NCI-H1436 (cell line): ENCODE measurements at regions not wholly inside any gene's neighbourhood (a gene's known extent, or its start where the extent isn't known, plus 50 kb on each side); places are given as distances from the start of the nearest gene placed in this dataset.
"Not testable (repeated sequence)": the region's sequence is repeated elsewhere in the genome, so short reads cannot be mapped to it uniquely, and the experiment has no call there.

Experiments
- DNase-seq: peaks from one replicate; lab custom pipeline; 2025; lab: John Stamatoyannopoulos, UW

DNA sequence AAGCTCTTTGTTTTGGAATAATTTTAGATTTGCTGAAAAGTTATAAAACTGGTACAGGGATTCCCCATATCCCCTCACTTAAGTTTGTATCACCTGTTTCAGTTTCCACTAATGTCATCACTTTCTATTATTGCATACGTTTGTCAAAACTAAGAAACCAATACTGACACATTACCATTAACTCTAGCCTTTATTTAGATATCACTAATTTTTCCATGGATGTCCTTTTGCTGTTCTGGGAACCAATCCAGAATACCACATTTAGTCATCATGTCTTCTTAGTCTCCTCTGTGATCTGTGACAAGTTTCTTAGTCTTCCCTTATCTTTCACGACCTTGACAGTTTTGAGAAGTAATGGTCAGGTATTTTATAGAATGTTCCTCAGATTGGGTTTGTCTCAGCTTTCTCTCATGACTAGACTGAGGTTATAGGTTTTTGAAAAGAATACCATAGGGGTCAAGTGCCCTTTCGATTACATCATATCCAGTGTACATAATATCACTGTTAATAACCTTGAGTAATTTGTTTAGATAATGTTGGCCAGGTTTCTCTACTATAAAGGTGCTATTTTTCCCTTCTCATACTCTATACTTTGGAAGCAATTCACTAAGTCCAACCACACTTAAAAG, 51.9 kb upstream of the NMUR2 start:
- DNase-seq, result no peak

DNA sequence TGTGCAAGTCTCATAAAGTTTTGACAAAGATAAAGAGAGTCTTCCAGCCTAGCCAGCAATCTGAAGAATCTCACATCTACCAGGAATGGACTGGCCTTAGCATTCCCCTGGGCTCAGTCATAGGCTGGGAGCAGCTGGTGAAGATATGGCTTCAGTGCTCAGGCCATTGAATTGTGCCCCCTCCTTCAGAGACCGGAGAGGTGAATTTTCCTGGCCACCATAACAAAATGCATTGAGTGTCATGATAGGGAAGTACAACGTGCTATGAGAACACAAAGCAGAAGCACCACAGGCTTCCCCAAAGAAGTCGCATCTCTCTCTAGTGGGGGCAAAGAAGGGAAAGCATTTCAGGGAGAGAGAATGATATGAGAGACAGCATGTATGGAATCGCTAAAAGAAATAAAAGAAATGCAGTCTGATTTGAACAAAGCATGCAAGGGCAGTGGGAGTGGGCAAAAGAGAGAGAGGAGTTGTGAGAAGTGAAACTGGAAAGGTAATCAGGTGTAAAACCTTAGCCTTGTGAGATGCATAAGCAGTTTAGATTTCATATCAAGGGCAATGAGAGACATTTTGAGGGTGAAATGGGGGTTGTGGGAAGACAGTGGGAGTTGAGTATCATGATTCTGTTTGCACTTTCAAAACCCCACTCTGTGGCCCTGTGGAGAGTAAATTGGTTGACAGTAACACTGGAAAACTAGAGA, 57.1 kb upstream of the NMUR2 start:
- DNase-seq, result no peak

DNA sequence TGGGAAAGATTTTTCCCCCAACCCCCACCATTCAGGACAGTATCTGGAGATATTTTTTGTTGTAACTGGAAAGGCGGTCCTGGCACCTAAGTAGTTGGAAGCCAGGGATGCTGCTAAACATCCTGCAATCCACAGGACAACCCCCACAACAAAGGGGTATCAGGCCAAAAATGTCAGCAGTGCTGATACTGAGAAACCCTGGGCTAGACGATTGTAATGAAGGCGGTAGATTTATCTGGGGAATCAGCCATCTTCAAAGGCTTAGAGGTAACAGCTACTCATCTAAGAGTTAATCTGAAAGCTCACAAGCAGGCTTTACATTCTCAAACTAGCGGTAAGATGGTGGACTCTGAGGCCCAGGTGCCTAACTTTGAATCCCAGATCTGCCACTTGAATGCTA, 59.0 kb upstream of the NMUR2 start:
- no peak for DNase-seq

DNA sequence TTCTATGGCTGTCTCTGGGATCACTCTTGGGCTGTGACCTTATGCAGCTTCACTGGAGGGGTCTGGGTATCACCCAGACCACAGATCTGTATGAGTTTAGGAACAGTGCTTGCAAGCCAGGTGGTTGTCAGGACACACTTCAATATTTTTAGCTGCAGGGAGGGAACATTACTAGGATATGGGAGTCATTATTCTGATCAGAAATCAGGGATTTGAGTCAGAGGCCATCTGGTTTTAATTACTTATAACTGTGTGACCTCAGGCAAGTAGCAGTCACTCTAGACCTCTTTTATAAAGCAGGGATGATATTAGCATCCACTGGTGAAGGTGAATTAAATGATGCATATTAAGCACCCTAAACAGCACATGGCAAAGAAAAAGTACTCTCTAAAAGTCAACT, 60.1 kb upstream of the NMUR2 start:
- DNase-seq, result no peak

DNA sequence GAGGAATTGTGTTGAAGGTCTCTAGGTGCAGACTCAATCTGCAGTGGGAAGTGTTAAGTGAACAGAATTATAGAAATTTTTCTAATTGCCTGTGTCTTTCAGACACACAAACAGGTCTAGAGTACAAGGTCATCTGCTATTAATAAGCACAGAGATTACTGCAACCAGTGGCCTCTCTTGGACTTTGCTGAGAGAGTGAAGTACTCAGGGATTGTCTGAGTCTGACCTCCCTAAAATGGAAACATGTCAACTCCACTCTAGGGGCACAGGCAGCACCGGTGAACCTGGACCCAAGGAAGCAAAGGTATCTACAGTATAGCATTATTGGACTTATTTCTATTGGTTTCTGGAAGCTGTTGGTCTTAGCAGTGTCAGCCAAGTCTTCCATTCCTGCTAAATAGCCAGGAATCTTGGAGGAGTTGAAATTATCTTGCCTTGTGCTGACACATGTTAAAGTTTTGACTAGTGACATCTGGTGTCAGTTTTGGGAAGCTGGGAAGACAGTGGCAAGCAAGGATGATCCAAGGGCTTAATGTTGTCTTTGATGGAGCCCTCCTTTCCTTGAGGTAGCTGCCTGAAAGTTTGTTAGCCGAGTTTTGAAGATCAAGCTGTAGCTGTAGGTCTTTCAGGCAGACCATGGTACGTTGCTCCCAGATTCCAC, 61.1 kb upstream of the NMUR2 start:
- no peak for DNase-seq

DNA sequence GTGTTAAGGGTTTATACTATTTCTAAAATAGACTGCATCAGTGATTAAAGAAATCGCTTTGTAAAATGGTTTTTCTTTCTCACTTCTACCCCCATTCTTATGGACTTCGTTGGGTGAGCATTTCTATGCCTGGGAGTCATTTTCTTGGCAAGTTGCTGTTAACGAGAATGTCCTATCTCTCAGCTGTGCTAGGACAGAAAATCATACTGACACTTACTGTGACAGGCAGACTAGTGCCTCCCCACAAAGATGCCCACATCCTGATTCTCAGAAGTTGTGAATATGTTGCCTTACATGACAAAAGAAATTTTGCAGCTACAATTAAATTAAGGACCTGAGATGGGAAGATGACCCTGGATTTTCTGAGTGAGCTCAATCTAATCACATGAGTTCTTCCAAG, 65.1 kb upstream of the NMUR2 start:
- no peak for DNase-seq

DNA sequence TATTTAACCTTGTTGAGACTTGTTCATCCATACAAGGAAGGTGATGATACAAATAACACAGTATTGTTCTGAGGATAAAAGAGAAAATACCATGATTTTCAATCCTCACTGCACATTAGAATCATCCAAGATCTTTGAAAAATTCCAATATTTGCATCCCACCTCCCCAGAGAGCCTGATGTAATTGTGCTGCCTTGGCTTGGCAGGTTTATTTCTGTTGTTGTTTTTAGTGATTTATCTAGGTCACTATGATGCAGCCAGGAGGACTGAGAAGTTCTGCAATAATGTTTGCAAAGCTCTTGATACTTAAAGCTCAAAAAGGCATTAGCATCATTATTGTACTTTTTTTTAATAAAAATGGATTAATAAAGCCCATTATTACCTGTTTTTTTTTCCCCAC, 67.0 kb upstream of the NMUR2 start:
- no peak for DNase-seq

DNA sequence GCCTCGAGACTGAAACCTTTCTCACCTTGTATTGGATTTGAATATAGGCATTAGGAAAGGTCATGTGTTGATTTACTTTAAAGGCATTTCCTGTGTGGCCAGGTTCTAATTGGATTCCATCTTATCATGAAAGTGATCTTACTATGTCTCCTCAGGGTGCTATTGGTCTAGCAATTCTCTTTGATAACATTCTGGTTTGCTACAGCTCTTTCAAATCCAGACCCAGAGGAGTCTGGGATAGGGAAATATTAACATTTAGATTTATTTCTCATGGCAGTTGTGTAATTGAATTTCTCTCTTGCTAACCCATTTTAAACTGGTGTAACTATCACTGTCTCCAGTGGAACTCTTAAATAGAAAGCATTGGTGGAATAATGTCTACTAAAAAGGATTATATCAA, 69.9 kb upstream of the NMUR2 start:
- no peak for DNase-seq

DNA sequence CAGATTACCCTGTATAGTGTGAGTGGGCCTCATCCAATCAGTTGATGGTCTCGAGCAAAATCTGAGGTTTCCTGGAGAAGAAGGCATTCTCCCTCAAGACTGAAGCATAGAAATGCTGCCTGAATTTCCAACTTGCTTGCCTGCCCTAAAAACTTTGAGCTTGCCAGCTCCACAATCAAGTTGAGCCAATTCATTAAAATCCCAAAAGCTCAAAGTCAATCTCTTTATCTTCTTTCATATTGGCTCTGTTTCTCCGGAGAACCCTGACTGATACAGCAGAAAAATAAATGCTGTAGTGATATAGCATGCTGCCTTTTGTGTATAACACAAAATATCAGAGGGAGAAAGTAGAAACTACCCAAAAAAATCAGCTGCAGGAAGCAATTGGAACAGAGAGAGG, 72.5 kb upstream of the NMUR2 start:
- DNase-seq, result no peak

DNA sequence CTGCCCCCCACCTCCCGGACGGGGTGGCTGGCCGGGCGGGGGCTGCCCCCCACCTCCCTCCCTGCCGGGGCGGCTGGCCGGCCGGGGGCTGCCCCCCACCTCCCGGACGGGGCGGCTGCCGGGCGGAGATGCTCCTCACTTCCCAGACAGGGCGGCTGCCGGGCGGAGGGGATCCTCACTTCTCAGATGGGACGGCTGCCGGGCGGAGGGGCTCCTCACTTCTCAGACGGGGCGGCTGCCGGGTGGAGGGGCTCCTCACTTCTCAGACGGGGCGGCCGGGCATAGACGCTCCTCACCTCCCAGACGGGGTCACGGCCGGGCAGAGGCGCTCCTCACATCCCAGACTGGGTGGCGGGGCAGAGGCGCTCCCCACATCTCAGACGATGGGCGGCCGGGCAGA, 74.8 kb upstream of the NMUR2 start:
- not testable (repeated sequence) for DNase-seq

DNA sequence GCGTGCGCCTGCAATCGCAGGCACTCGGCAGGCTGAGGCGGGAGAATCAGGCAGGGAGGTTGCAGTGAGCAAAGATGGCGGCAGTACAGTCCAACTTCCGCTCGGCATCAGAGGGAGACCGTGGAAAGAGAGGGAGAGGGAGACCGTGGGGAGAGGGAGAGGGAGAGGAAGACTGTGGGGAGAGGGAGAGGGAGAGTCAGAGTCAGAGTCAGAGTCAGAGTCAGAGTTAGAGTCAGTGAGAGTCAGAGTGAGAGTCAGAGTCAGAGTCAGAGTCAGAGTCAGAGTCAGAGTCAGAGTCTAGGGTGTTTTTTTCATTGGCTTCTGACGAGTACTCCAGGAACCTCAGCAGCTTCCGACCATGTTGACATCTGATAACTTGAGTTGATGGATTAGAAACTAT, 75.6 kb upstream of the NMUR2 start:
- not testable (repeated sequence) for DNase-seq

DNA sequence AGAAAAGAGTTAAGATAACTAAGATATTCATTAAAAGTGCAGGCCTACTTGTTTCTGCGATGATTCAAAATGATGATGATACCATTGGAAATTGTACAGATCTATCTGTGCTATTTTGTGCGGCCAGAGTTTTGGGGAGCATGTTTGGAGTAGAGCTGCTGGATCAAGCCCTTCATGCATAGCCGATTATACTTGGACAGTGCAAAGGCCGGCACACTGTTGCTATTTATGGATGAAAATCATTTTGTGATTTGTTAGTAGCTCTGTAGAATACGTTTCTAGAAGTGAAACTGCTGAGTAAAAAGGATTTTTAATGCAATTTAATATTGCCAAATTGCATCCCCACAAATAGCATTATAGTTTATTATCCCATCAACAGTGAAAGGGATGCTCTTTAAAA, 82.1 kb upstream of the NMUR2 start:
- DNase-seq, result no peak

DNA sequence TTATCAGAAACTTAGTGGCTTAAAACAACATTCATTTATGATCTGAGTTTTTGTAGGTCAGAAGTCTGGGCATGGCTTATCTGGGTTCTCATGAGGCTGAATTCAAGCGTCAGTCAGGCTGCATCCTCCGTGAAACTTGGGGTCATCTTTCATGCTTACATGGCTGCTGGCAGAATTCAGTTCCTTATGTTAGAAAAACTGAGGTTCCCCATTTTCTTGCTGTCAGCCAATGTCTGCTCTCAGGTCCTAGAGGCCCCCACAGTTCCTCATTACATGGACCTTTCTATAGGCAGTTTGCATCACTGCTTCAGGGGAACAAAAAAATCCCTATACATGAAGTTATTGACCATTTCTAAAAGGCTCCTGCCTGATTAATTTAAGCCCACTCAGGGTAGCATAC, 83.8 kb upstream of the NMUR2 start:
- no peak for DNase-seq

DNA sequence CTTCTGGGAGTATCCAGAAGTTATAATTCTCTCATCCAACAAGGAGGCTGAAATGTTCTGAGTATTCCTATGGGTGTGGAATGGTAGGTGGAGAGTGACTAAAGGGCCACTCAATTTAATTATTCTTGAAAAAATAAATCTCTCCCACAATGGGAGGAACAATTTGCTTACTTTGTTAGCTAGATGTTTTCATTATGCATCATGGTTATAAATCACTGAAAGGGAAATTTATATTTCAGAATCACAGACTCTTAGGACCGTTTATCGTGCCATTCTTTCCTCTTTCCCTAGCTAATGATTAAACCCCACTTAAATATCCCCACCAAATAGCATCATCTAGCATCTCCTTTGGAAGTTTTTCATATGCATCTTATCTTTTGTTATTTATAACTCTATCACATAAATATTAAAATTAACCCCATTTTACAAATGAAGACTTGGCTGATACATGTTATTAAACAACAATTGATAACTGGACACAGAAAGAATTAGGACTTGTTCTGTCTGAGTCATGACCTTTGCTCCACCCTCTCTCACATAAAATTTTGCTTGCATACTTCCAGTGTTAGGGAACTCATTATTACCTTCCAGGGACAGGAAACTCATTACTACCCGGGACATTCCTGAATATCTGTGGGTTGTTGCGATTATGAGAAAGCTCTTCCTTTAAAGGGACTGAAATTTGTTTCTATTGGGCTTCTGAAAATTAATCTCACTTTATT, 94.9 kb upstream of the NMUR2 start:
- no peak for DNase-seq

DNA sequence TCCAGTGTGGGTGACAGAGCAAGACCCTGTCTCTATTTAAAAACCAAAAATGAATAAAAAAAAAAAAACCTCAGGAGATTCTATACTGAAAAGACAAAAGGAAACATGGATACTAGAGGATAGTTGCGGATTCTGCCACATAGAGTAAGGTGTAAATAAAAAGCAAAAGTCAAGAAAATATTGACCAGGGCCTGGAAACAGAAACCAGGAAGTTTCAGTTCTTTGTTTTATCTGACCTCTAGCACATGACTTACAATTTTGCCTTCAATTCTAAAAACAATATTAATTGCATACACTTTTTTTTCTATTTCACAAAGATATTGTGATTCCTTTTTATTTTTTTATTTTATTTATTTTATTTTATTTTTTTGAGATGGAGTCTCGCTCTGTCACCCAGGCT, 96.2 kb upstream of the NMUR2 start:
- no peak for DNase-seq

DNA sequence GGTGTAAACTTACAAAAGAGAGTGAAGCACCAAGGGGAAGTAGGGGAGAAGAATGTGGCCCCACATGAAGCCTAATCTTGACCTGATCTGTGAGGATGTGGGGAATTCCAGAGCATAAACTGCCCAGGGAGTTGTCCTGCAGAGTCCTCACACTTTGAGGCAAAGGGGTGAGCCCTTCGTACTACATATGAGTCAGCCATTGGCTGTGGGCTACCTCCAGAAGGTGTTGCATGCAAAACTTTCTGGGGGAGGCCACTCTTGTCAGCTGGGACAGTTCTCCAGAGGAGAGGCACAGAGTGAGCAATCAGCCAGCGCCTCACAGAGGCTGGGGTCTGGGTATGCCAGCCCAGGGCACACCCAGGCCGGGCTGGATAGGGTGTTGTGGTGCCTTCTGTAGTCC, 98.1 kb upstream of the NMUR2 start:
- DNase-seq, result no peak

DNA sequence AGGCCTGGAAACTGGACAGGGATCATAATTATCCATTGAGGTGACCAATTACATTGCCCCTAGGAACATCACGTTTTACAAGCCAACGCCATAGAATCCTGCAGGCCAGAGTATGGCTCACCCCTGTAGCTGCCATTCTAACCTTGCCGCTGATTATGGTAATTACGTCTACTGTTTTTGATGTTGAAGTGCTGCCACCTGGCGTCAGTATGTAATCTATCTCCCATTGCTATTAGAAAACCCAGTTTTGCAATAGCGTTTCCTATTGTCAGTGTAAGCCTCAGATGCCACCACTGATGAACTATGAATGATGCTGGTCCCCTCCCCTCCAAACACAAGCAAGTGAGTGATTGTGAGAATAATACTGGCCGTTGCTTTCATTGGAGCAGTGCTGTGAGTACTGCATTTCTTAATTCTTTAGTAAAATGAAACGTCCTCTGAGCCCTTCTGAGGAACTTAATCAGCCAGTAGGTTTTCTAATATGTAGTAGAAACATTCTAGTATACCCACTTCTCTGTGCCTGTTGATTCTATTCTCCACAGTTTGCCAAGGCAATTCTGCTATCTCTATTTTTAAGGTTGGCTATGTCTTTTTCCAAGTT, 100.5 kb upstream of the NMUR2 start:
- DNase-seq, result peak; percentile 75

DNA sequence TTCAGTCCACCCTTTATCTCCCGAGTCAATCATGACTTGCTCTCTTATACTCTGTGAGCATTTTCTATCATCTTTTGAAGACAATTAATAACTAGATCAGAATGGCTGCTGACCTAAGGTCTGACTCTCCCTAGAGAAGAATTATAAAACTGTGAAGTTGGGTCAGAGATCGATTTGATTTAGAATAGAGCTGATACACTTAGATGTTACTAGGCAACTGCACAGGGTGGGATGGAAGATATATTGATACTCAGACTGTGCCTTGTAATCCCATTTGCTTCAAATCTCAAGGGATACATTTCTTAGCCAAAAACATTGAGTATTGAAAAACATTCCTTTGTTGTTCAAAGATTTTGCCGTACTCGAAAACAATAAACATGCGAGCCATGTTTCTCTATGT, 106.0 kb upstream of the NMUR2 start:
- DNase-seq, result no peak

DNA sequence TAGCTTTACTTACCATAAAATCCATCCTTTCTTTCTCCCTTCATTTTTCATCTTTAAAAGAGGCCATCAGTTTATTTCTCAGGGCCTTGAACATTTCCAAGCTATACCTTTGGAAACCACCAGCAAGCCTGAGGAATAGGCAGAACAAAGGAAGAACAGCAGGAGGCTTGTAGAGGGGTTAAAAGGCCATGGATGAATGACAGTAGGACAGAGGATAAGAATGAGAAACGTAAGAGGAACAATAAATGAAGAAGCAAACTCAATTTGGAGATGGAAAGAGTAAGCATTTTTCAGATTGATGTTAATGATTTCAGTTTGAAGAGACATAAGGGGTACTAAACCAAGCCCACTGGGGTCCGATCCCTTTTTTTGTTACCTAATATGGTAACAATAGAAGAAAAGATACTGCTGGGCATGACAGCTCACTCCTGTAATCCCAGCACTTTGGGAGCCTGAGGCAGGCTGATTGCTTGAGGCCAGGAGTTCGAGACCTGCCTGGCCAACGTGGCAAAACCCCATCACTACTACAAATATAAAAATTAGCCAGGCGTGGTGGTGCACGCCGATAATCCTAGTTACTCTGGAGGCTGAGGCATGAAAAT, 106.6 kb upstream of the NMUR2 start:
- no peak for DNase-seq

DNA sequence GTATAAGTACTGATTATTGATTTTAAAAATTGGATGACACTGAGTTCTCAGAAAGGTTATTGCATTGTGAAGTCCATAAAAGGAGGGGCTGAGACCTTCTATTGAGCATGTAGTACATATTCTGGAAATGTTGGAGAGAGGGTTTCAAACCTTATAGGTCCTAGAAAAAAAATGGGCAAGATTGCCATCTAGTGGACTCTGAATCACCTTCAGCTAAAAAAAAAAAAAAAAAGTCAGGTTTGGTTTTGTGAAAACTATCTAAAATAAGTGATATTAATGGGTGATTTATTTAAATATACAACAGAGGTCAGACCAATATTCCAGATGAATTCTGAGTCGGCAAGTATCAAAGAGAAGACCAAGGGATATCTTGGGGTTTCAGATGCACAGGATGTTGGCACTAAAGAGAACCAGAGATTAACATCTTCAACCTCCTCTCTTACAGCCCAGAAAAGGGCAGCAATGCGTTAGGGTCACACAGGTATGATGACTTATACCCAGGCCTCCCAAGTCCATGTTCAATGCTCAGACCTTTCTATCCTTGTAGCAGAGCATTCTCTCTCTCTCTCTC, 109.8 kb upstream of the NMUR2 start:
- DNase-seq, result peak; percentile 38

DNA sequence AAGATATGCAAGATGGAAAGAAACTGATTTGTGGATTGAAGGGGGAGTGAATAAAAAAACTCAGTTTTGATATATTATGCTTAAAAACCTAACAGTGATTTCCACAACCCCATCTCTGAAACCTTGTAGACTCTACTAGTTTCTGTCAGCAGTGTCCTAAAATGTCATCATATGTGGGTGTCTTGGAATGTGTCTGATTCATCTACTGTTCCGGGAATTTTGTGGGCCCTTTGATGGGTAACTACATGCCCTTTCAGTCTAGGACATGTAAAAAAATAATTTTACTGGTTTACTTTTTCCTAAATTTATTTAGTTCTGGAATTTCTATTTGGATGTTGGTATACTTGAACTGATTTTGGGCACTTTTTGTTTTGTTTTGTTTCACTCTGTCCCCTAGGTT, 118.9 kb upstream of the NMUR2 start:
- no peak for DNase-seq
